ENCODE measurements at regions not wholly inside any gene's neighbourhood (a gene's known extent, or its start where the extent isn't known, plus 50 kb on each side); places are given as distances from the start of the nearest gene placed in this dataset.

- DNase-seq: no peak
Measured at GRCh38 chr10:36621346-36621745, 504.1 kb upstream of the ANKRD30A start.

- DNase-seq: no peak
Measured at GRCh38 chr10:36612436-36612835, 513.0 kb upstream of the ANKRD30A start.

GRCh38 chr10:36608866-36609265 lies 516.5 kb upstream of the ANKRD30A start:
- DNase-seq: no peak

GRCh38 chr10:36608251-36608650 lies 517.1 kb upstream of the ANKRD30A start:
- no peak for DNase-seq

- no peak for DNase-seq
Measured at GRCh38 chr10:36606234-36606839, 519.1 kb upstream of the ANKRD30A start.

GRCh38 chr10:36604316-36604715 lies 521.1 kb upstream of the ANKRD30A start:
- DNase-seq: no peak

- no peak for DNase-seq
Measured at GRCh38 chr10:36603688-36604087, 521.7 kb upstream of the ANKRD30A start.

- no peak for DNase-seq
Measured at GRCh38 chr10:36602374-36602773, 523.0 kb upstream of the ANKRD30A start.

- DNase-seq: no peak
Measured at GRCh38 chr10:36597756-36598320, 527.6 kb upstream of the ANKRD30A start.

GRCh38 chr10:36592964-36593363 lies 532.4 kb upstream of the ANKRD30A start:
- DNase-seq: no peak

- no peak for DNase-seq
Measured at GRCh38 chr10:36591436-36591835, 534.0 kb upstream of the ANKRD30A start.

GRCh38 chr10:36583690-36584089 lies 541.7 kb upstream of the ANKRD30A start:
- no peak for DNase-seq

GRCh38 chr10:36581237-36581636 lies 544.2 kb upstream of the ANKRD30A start:
- no peak for DNase-seq

GRCh38 chr10:36578306-36578705 lies 547.1 kb upstream of the ANKRD30A start:
- no peak for DNase-seq

- DNase-seq: no peak
Measured at GRCh38 chr10:36577126-36577525, 548.3 kb upstream of the ANKRD30A start.

- no peak for DNase-seq
Measured at GRCh38 chr10:36574207-36574606, 551.2 kb upstream of the ANKRD30A start.

GRCh38 chr10:36573246-36573645 lies 552.2 kb upstream of the ANKRD30A start:
- no peak for DNase-seq

GRCh38 chr10:36564433-36564832 lies 561.0 kb upstream of the ANKRD30A start:
- no peak for DNase-seq

- no peak for DNase-seq
Measured at GRCh38 chr10:36559412-36560400, 565.7 kb upstream of the ANKRD30A start.

GRCh38 chr10:36556468-36556867 lies 568.9 kb upstream of the ANKRD30A start:
- no peak for DNase-seq

GRCh38 chr10:36555036-36555435 lies 570.4 kb upstream of the ANKRD30A start:
- no peak for DNase-seq

- DNase-seq: no peak
Measured at GRCh38 chr10:36547965-36548364, 577.4 kb upstream of the ANKRD30A start.

- DNase-seq: no peak
Measured at GRCh38 chr10:36542493-36542892, 582.9 kb upstream of the ANKRD30A start.

GRCh38 chr10:36540611-36541010 lies 584.8 kb upstream of the ANKRD30A start:
- no peak for DNase-seq

All from OCI-M1 (cell line).